IMR-90 (cell line): ENCODE measurements at regions not wholly inside any gene's neighbourhood (a gene's known extent, or its start where the extent isn't known, plus 50 kb on each side); places are given as distances from the start of the nearest gene placed in this dataset.

Experiments used
- ATAC-seq: fragments of 200-7000 bp; cut with Tn5 transposase; 2 replicates; pipeline ENCODE4 v1.9.1; 2020; ENCODE audit warnings: low read depth, mild to moderate bottlenecking, moderate library complexity
- BruUV-seq: library from RNA; stranded (reverse); fragments of 400-500 nt; replicated peaks from 2 replicates; lab custom pipeline; 2021; lab: Mats Ljungman, UMichigan
- CTCF ChIA-PET: fragments of 300-600 bp; formaldehyde crosslinking; extraction: SDS; loops from one replicate; lab custom pipeline; 2021; ENCODE audit warnings: antibody characterized with exemption; lab: Yijun Ruan, JAX
- POLR2A ChIA-PET: fragments of 300-600 bp; sonication (Branson Sonifier 250); formaldehyde crosslinking; loops from one replicate; lab custom pipeline; 2022; ENCODE audit warnings: antibody characterized with exemption; ENCODE audit not compliant: unreplicated experiment; lab: Charles Lee
- DNase-seq: peaks from one replicate; pipeline ENCODE4 v3.0.0; 2013
- H2AFZ ChIP-seq: replicated peaks from 2 replicates; pipeline ENCODE3; 2013; ENCODE audit warnings: low read length, mild to moderate bottlenecking; ENCODE audit not compliant: poor library complexity
- H2AK5ac ChIP-seq: 2 replicates; pipeline ENCODE4 v1.6.1; 2013; ENCODE audit warnings: low read depth, low read length, inconsistent platforms
- H2AK9ac ChIP-seq: replicated peaks from 2 replicates; pipeline ENCODE3; 2013; ENCODE audit warnings: mild to moderate bottlenecking, low read depth, low read length, moderate library complexity; ENCODE audit not compliant: poor library complexity
- H2BK120ac ChIP-seq: 2 replicates; pipeline ENCODE4 v1.6.1; 2013; ENCODE audit warnings: low read depth, low read length, inconsistent platforms
- H2BK15ac ChIP-seq: 3 replicates; pipeline ENCODE4 v1.6.1; 2013; ENCODE audit warnings: low read depth, low read length, inconsistent platforms
- H2BK20ac ChIP-seq: 2 replicates; pipeline ENCODE4 v1.6.1; 2013; ENCODE audit warnings: low read depth, mild to moderate bottlenecking, inconsistent platforms, low read length, moderate library complexity
- H2BK5ac ChIP-seq: 2 replicates; pipeline ENCODE4 v1.6.1; 2013; ENCODE audit warnings: mild to moderate bottlenecking, low read depth, low read length, inconsistent platforms; ENCODE audit not compliant: poor library complexity, severe bottlenecking
- H3K14ac ChIP-seq: replicated peaks from 2 replicates; pipeline ENCODE4 v1.6.1; 2013; ENCODE audit warnings: low read depth, low read length, inconsistent platforms
- H3K18ac ChIP-seq: 2 replicates; pipeline ENCODE4 v1.6.1; 2013; ENCODE audit warnings: low read depth, low read length, control low read depth
- H3K23ac ChIP-seq: 2 replicates; pipeline ENCODE4 v1.6.1; 2013; ENCODE audit warnings: low read depth, low read length, inconsistent platforms
- H3K27ac ChIP-seq: 2 replicates; pipeline ENCODE4 v1.5.1; 2013; ENCODE audit warnings: mild to moderate bottlenecking, control low read depth, low read length; ENCODE audit not compliant: insufficient read depth
- H3K27me3 ChIP-seq: 2 replicates; pipeline ENCODE4 v1.6.1; 2013; ENCODE audit warnings: low read length; ENCODE audit not compliant: control insufficient read depth, insufficient read depth
- H3K36me3 ChIP-seq: 2 replicates; pipeline ENCODE4 v1.6.1; 2013; ENCODE audit warnings: low read length, mixed read lengths; ENCODE audit not compliant: control insufficient read depth, insufficient read depth
- H3K4ac ChIP-seq: 2 replicates; pipeline ENCODE4 v1.6.1; 2013; ENCODE audit warnings: low read depth, low read length, inconsistent platforms
- H3K4me1 ChIP-seq: 2 replicates; pipeline ENCODE4 v1.6.1; 2013; ENCODE audit warnings: low read length, mixed read lengths; ENCODE audit not compliant: control insufficient read depth, insufficient read depth
- H3K4me2 ChIP-seq: 2 replicates; pipeline ENCODE4 v1.6.1; 2013; ENCODE audit warnings: low read depth, mild to moderate bottlenecking, control low read depth, low read length, moderate library complexity
- H3K4me3 ChIP-seq: 2 replicates; pipeline ENCODE4 v1.5.1; 2013; ENCODE audit warnings: low read depth, mild to moderate bottlenecking, control low read depth, low read length, moderate library complexity; ENCODE audit not compliant: insufficient read depth
- H3K56ac ChIP-seq: 2 replicates; pipeline ENCODE4 v1.6.1; 2013; ENCODE audit warnings: low read length, inconsistent platforms; ENCODE audit not compliant: insufficient read depth; ENCODE audit errors: extremely low read depth
- H3K79me1 ChIP-seq, 2 experiments: 2 replicates each; pipeline ENCODE4 v1.6.1; 2013; ENCODE audit warnings: low read length in 2 of 2, inconsistent platforms in 1 of 2, low read depth in 1 of 2
- H3K9ac ChIP-seq: 2 replicates; pipeline ENCODE4 v1.6.1; 2013; ENCODE audit warnings: low read depth, low read length, control low read depth
- H3K9me1 ChIP-seq: 2 replicates; pipeline ENCODE4 v1.6.1; 2013; ENCODE audit warnings: low read length, inconsistent platforms; ENCODE audit not compliant: insufficient read depth
- H3K9me3 ChIP-seq: 2 replicates; pipeline ENCODE4 v1.6.1; 2013; ENCODE audit warnings: low read length; ENCODE audit not compliant: control insufficient read depth, insufficient read depth
- H4K20me1 ChIP-seq: 2 replicates; pipeline ENCODE4 v1.6.1; 2013; ENCODE audit warnings: low read length, inconsistent platforms; ENCODE audit not compliant: insufficient read depth
- H4K5ac ChIP-seq: 2 replicates; pipeline ENCODE4 v1.6.1; 2013; ENCODE audit warnings: mild to moderate bottlenecking, low read depth, low read length, control low read depth
- H4K8ac ChIP-seq, 2 experiments: 2 replicates each; pipeline ENCODE4 v1.6.1; 2013; ENCODE audit warnings: low read depth in 2 of 2, low read length in 2 of 2, control low read depth in 1 of 2, inconsistent platforms in 1 of 2
- H4K91ac ChIP-seq: 2 replicates; pipeline ENCODE4 v1.6.1; 2013; ENCODE audit warnings: low read depth, low read length, inconsistent platforms; ENCODE audit not compliant: insufficient read depth
- CHD1 ChIP-seq: IDR thresholded peaks from 2 replicates; pipeline ENCODE4 v1.6.1; 2012; ENCODE audit warnings: low read depth, low read length, improper control_type of control experiment
- MAZ ChIP-seq: IDR thresholded peaks from 2 replicates; pipeline ENCODE4 v1.6.1; 2012; ENCODE audit warnings: low read depth, mild to moderate bottlenecking, low read length, improper control_type of control experiment, moderate library complexity, borderline replicate concordance
- NFE2L2 ChIP-seq: fragments of 150-350 bp; IDR thresholded peaks from 2 replicates; pipeline ENCODE4 v1.6.1; 2016; ENCODE audit warnings: low read depth, mild to moderate bottlenecking, low read length
- SMC3 ChIP-seq: fragments of 150-350 bp; IDR thresholded peaks from 2 replicates; pipeline ENCODE4 v1.6.1; 2016; ENCODE audit warnings: low read depth, mild to moderate bottlenecking, antibody characterized with exemption, low read length, moderate library complexity
- WGBS, 2 experiments: methylation state at CpG; one replicate each; pipeline versions ENCODE4 v1.1.5 to v1.1.7; 2013; ENCODE audit warnings: missing lambda C conversion rate in 2 of 2; ENCODE audit not compliant: insufficient read length in 1 of 2; ENCODE audit errors: extremely low coverage in 2 of 2; 5-methylcytosine and 5-hydroxymethylcytosine counted together
- dilution Hi-C: fragments of 300-500 bp; cut with HindIII; formaldehyde crosslinking; loops from one replicate; pipeline ENCODE4 v1.14.3; 2018; ENCODE audit warnings: low sequenced_read_pairs; ENCODE audit not compliant: unreplicated experiment
- in situ Hi-C: fragments of 300-500 bp; cut with MboI; formaldehyde crosslinking; loops from 3 replicates; pipeline ENCODE4 v1.14.3; 2019; ENCODE audit warnings: low sequenced_read_pairs, inconsistent platforms, mixed read lengths
- intact Hi-C: fragments of 100-400 bp; cut with micrococcal nuclease; formaldehyde crosslinking; loops from 2 replicates; pipeline ENCODE4 v1.10.0; 2022
- TF ChIP-seq, protein P1 (sequence below): fragments of 150-350 bp; IDR thresholded peaks from 2 replicates; pipeline ENCODE4 v1.6.1; 2016; ENCODE audit warnings: low read depth, mild to moderate bottlenecking, low read length, moderate library complexity, borderline replicate concordance
- TF ChIP-seq, protein P2 (sequence below): fragments of 150-350 bp; IDR thresholded peaks from 2 replicates; pipeline ENCODE4 v1.6.1; 2017; ENCODE audit warnings: mild to moderate bottlenecking, antibody characterized with exemption, low read length, low read depth

DNA sequence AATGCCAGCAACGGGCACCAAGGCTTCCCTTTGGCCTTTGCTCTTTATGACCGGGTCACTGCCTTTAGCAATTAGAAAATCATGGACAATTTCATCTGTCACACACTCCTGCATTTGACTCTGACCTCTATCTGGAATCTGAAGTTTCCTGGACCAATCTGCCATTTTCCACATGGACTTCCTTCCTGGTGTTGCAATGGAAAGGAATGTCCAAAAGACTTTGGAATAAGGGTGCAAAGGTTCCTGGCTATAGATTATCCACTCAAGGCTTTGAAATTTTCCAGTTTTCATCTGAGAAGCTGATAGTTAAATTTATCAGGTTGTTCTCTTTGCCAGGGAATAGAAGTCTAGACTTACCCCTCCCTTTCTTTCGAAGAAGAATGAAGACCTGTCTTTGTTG, 523.1 kb upstream of the ZNF462 start:
- H2BK20ac ChIP-seq, result no peak overlapping the region
- H3K14ac ChIP-seq, result no peak overlapping the region
- H3K9me1 ChIP-seq, result no peaks in the 10 kb centered on the region
- no peak overlapping the region for H2BK120ac ChIP-seq
- no TSS peak for BruUV-seq
- ChIA-PET POLR2A (no interaction called here), CTCF (no interaction called here)
- H4K20me1 ChIP-seq, result no peaks in the 10 kb centered on the region
- no peaks in the 10 kb centered on the region for H3K4me1 ChIP-seq
- no peaks in the 10 kb centered on the region for H3K79me1 ChIP-seq
- no peak overlapping the region for H3K27ac ChIP-seq
- DNase-seq, result no peak
- H2AK9ac ChIP-seq, result no peak overlapping the region
- no peaks in the 10 kb centered on the region for H3K27me3 ChIP-seq
- H3K9me3 ChIP-seq, result no peaks in the 10 kb centered on the region; the same call in 1 of the 2 replicates
- no peak overlapping the region for H4K91ac ChIP-seq
- H2BK15ac ChIP-seq, result no peak overlapping the region
- H3K18ac ChIP-seq, result no peak overlapping the region
- H3K4me3 ChIP-seq, result no peak overlapping the region
- no peak overlapping the region for H3K4me2 ChIP-seq
- intact Hi-C loops, result no loop called here
- dilution Hi-C loops, result no loop called here
- no peaks in the 10 kb centered on the region for H3K36me3 ChIP-seq
- no peak overlapping the region for H3K4ac ChIP-seq
- no peak overlapping the region for H2AK5ac ChIP-seq
- WGBS, 2 experiments, result 0% methylated on average over 1 of the region's 3 CpGs; no CpG with 5 or more reads in 1 of the 2 experiments
- H2BK5ac ChIP-seq, result no peak overlapping the region
- no peak overlapping the region for H4K8ac ChIP-seq
- TF ChIP-seq SMC3 (no peak), MAZ (no peak), CHD1 (no peak), NFE2L2 (no peak)
- TF ChIP-seq, protein P1, sequence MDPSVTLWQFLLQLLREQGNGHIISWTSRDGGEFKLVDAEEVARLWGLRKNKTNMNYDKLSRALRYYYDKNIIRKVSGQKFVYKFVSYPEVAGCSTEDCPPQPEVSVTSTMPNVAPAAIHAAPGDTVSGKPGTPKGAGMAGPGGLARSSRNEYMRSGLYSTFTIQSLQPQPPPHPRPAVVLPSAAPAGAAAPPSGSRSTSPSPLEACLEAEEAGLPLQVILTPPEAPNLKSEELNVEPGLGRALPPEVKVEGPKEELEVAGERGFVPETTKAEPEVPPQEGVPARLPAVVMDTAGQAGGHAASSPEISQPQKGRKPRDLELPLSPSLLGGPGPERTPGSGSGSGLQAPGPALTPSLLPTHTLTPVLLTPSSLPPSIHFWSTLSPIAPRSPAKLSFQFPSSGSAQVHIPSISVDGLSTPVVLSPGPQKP, result no peak
- TF ChIP-seq, protein P2, sequence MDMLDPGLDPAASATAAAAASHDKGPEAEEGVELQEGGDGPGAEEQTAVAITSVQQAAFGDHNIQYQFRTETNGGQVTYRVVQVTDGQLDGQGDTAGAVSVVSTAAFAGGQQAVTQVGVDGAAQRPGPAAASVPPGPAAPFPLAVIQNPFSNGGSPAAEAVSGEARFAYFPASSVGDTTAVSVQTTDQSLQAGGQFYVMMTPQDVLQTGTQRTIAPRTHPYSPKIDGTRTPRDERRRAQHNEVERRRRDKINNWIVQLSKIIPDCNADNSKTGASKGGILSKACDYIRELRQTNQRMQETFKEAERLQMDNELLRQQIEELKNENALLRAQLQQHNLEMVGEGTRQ, result no peak
- H3K23ac ChIP-seq, result no peak overlapping the region
- in situ Hi-C loops, result no loop called here
- H4K5ac ChIP-seq, result no peak overlapping the region
- H3K56ac ChIP-seq, result no peak overlapping the region
- no peak overlapping the region for H2AFZ ChIP-seq
- no peak for ATAC-seq
- no peak overlapping the region for H3K9ac ChIP-seq
